WTC11 (cell line): ENCODE measurements at regions not wholly inside any gene's neighbourhood (a gene's known extent, or its start where the extent isn't known, plus 50 kb on each side); places are given as distances from the start of the nearest gene placed in this dataset.

Experiments
- ATAC-seq: fragments of 200-7000 bp; cut with Tn5 transposase; 2 replicates; pipeline ENCODE4 v1.10.0; 2021; ENCODE audit warnings: mild to moderate bottlenecking, moderate library complexity
- CTCF ChIA-PET: fragments of 300-600 bp; sonication (Branson Sonifier 250); formaldehyde crosslinking; loops from one replicate; lab custom pipeline; 2021; ENCODE audit warnings: antibody characterized with exemption; lab: Charles Lee
- POLR2A ChIA-PET: fragments of 350-600 bp; sonication (Branson Sonifier 250); formaldehyde crosslinking; loops from one replicate; lab custom pipeline; 2021; ENCODE audit warnings: antibody characterized with exemption; lab: Charles Lee
- DNase-seq: peaks from one replicate; pipeline ENCODE4 v3.0.0; 2021; ENCODE audit warnings: low spot score
- H3K27ac Mint-ChIP-seq: 2 replicates; pipeline ENCODE4 v1.8.0; 2021; ENCODE audit warnings: mixed read lengths
- H3K27me3 Mint-ChIP-seq: 2 replicates; pipeline ENCODE4 v1.8.0; 2021; ENCODE audit warnings: low read depth, mild to moderate bottlenecking, moderate library complexity, mixed read lengths
- H3K36me3 Mint-ChIP-seq: 2 replicates; pipeline ENCODE4 v1.8.0; 2021; ENCODE audit warnings: mixed read lengths
- H3K4me1 Mint-ChIP-seq: 2 replicates; pipeline ENCODE4 v1.8.0; 2022; ENCODE audit warnings: mixed read lengths
- H3K4me3 Mint-ChIP-seq: 2 replicates; pipeline ENCODE4 v1.8.0; 2021; ENCODE audit warnings: mild to moderate bottlenecking, moderate library complexity, mixed read lengths
- H3K9me3 Mint-ChIP-seq: 2 replicates; pipeline ENCODE4 v1.8.0; 2021; ENCODE audit warnings: mixed read lengths
- ARID4B ChIP-seq: sonication (generic); formaldehyde crosslinking; IDR thresholded peaks from 2 replicates; pipeline ENCODE4 v1.8.0; 2023; ENCODE audit warnings: missing genetic modification reagents, mild to moderate bottlenecking, borderline replicate concordance
- FOXK1 ChIP-seq: sonication (generic); formaldehyde crosslinking; IDR thresholded peaks from 2 replicates; pipeline ENCODE4 v1.8.0; 2022; ENCODE audit warnings: mild to moderate bottlenecking, moderate library complexity, missing genetic modification reagents
- GABPB1 ChIP-seq: sonication (generic); formaldehyde crosslinking; IDR thresholded peaks from 2 replicates; pipeline ENCODE4 v1.8.1; 2023; ENCODE audit warnings: mild to moderate bottlenecking, missing genetic modification reagents
- IRF1 ChIP-seq: sonication (generic); formaldehyde crosslinking; IDR thresholded peaks from 2 replicates; pipeline ENCODE4 v1.8.0; 2023; ENCODE audit warnings: missing genetic modification reagents
- IRF2 ChIP-seq: sonication (generic); formaldehyde crosslinking; IDR thresholded peaks from 2 replicates; pipeline ENCODE4 v1.8.0; 2022; ENCODE audit warnings: low read depth, missing genetic modification reagents, borderline replicate concordance
- JAZF1 ChIP-seq: fragments of 250-450 bp; sonication (Bioruptor Pico); IDR thresholded peaks from 2 replicates; pipeline ENCODE4 v1.9.0; 2021; ENCODE audit warnings: moderate library complexity, mild to moderate bottlenecking, inconsistent platforms
- JUN ChIP-seq: sonication (generic); formaldehyde crosslinking; IDR thresholded peaks from 2 replicates; pipeline ENCODE4 v1.8.0; 2023; ENCODE audit warnings: mild to moderate bottlenecking, missing genetic modification reagents
- KAT7 ChIP-seq: sonication (generic); formaldehyde crosslinking; IDR thresholded peaks from 2 replicates; pipeline ENCODE4 v1.8.1; 2023; ENCODE audit warnings: missing genetic modification reagents, mild to moderate bottlenecking, borderline replicate concordance
- MXD4 ChIP-seq: fragments of 250-450 bp; sonication (Bioruptor Pico); IDR thresholded peaks from 2 replicates; pipeline ENCODE4 v1.8.0; 2021; ENCODE audit warnings: mild to moderate bottlenecking, moderate library complexity, borderline replicate concordance
- MYBL2 ChIP-seq: sonication (generic); formaldehyde crosslinking; IDR thresholded peaks from 2 replicates; pipeline ENCODE4 v1.8.1; 2023; ENCODE audit warnings: mild to moderate bottlenecking, moderate library complexity, missing genetic modification reagents
- NR2C2 ChIP-seq: sonication (generic); formaldehyde crosslinking; IDR thresholded peaks from 2 replicates; pipeline ENCODE4 v1.8.0; 2022; ENCODE audit warnings: mild to moderate bottlenecking, missing genetic modification reagents
- PRDM15 ChIP-seq: sonication (generic); formaldehyde crosslinking; IDR thresholded peaks from 2 replicates; pipeline ENCODE4 v1.8.0; 2022; ENCODE audit warnings: missing genetic modification reagents
- PRRX2 ChIP-seq: fragments of 250-450 bp; sonication (Bioruptor Pico); IDR thresholded peaks from 2 replicates; pipeline ENCODE4 v1.8.0; 2021; ENCODE audit warnings: mild to moderate bottlenecking
- RORB ChIP-seq: fragments of 250-450 bp; sonication (Bioruptor Pico); IDR thresholded peaks from 2 replicates; pipeline ENCODE4 v1.9.0; 2021; ENCODE audit warnings: mild to moderate bottlenecking
- TCF7 ChIP-seq: sonication (generic); formaldehyde crosslinking; IDR thresholded peaks from 2 replicates; pipeline ENCODE4 v1.8.0; 2022; ENCODE audit warnings: mild to moderate bottlenecking, low read depth, missing genetic modification reagents, moderate library complexity
- TEAD1 ChIP-seq: sonication (generic); formaldehyde crosslinking; IDR thresholded peaks from 2 replicates; pipeline ENCODE4 v1.8.0; 2022; ENCODE audit warnings: mild to moderate bottlenecking, missing genetic modification reagents
- TEAD4 ChIP-seq: sonication (generic); formaldehyde crosslinking; IDR thresholded peaks from 2 replicates; pipeline ENCODE4 v1.8.0; 2022; ENCODE audit warnings: mild to moderate bottlenecking, missing genetic modification reagents
- USF1 ChIP-seq: sonication (generic); formaldehyde crosslinking; IDR thresholded peaks from 2 replicates; pipeline ENCODE4 v1.8.0; 2022; ENCODE audit warnings: mild to moderate bottlenecking, missing genetic modification reagents
- ZBTB21 ChIP-seq: sonication (generic); formaldehyde crosslinking; IDR thresholded peaks from 2 replicates; pipeline ENCODE4 v1.8.1; 2023; ENCODE audit warnings: mild to moderate bottlenecking, missing genetic modification reagents, borderline replicate concordance
- ZNF121 ChIP-seq: sonication (generic); formaldehyde crosslinking; IDR thresholded peaks from 2 replicates; pipeline ENCODE4 v1.8.0; 2023; ENCODE audit warnings: missing genetic modification reagents
- ZNF263 ChIP-seq: sonication (generic); formaldehyde crosslinking; IDR thresholded peaks from 2 replicates; pipeline ENCODE4 v1.8.1; 2022; ENCODE audit warnings: low read depth, mild to moderate bottlenecking, moderate library complexity, missing genetic modification reagents
- ZNF396 ChIP-seq: fragments of 250-450 bp; sonication (Bioruptor Pico); IDR thresholded peaks from 2 replicates; pipeline ENCODE4 v1.8.0; 2021; ENCODE audit warnings: mild to moderate bottlenecking, moderate library complexity, borderline replicate concordance

- ChIA-PET CTCF (no interaction called here), POLR2A (no interaction called here)
- DNase-seq (no peak), ATAC-seq (no peak)
- Mint-ChIP-seq H3K27me3 (no peaks in the 10 kb centered on the region), H3K9me3 (peaks cover 14% of the 10 kb centered on the region), H3K4me3 (no peak overlapping the region), H3K27ac (no peak overlapping the region), H3K4me1 (no peaks in the 10 kb centered on the region), H3K36me3 (no peaks in the 10 kb centered on the region)
- no peak for TF ChIP-seq FOXK1
These were observed 451.0 kb upstream of the GRIA1 start for GRCh38 chr5:153039501-153039900.

GRCh38 chr5:153043886-153044285, 446.6 kb upstream of the GRIA1 start:
- Mint-ChIP-seq H3K9me3 (peaks cover 12% of the 10 kb centered on the region), H3K36me3 (peaks cover 3% of the 10 kb centered on the region; the same call in 1 of the 2 replicates), H3K27me3 (no peaks in the 10 kb centered on the region), H3K27ac (no peak overlapping the region), H3K4me1 (peaks cover 2% of the 10 kb centered on the region; the same call in 1 of the 2 replicates), H3K4me3 (no peak overlapping the region)
- ATAC-seq (no peak), DNase-seq (no peak)
- POLR2A ChIA-PET = no interaction called here
- TF ChIP-seq NR2C2 (no peak), IRF2 (CRISPR knock-in tag) (no peak), MYBL2 (no peak), TEAD4 (CRISPR knock-in tag) (no peak), KAT7 (no peak), MXD4 (CRISPR knock-in tag) (no peak), JUN (CRISPR knock-in tag) (no peak), ARID4B (CRISPR knock-in tag) (no peak), USF1 (CRISPR knock-in tag) (no peak), ZNF263 (no peak)
- CTCF ChIA-PET = no interaction called here

- Mint-ChIP-seq H3K27me3 (no peaks in the 10 kb centered on the region), H3K36me3 (peaks cover 3% of the 10 kb centered on the region; the same call in 1 of the 2 replicates), H3K9me3 (peaks cover 10% of the 10 kb centered on the region), H3K4me1 (peaks cover 5% of the 10 kb centered on the region; the same call in 1 of the 2 replicates), H3K4me3 (no peak overlapping the region), H3K27ac (no peak overlapping the region)
- POLR2A ChIA-PET = no interaction called here
- CTCF ChIA-PET = no interaction called here
- ATAC-seq (no peak), DNase-seq (no peak)
- no peak for TF ChIP-seq ZBTB21
- TF ChIP-seq IRF2 (CRISPR knock-in tag) = no peak
- TF ChIP-seq ZNF263 = no peak
- TF ChIP-seq PRDM15 (CRISPR knock-in tag) = no peak
- no peak for TF ChIP-seq ZNF121 (CRISPR knock-in tag)
- TF ChIP-seq NR2C2 = no peak
- no peak for TF ChIP-seq RORB
- no peak for TF ChIP-seq PRRX2 (CRISPR knock-in tag)
- no peak for TF ChIP-seq TEAD4 (CRISPR knock-in tag)
- TF ChIP-seq GABPB1 = no peak
- no peak for TF ChIP-seq JAZF1
- no peak for TF ChIP-seq TCF7 (CRISPR knock-in tag)
- TF ChIP-seq IRF1 (CRISPR knock-in tag) = no peak
- TF ChIP-seq ZNF396 (CRISPR knock-in tag) = no peak
- TF ChIP-seq TEAD1 (CRISPR knock-in tag) = no peak
These were observed 439.8 kb upstream of the GRIA1 start for GRCh38 chr5:153050496-153051179.
